Ishikawa (cell line): ENCODE measurements at regions not wholly inside any gene's neighbourhood (a gene's known extent, or its start where the extent isn't known, plus 50 kb on each side); places are given as distances from the start of the nearest gene placed in this dataset.
A peak's percentile ranks its signal among the peaks of the same experiment; 100 is the strongest.

Source experiments
- CEBPB ChIP-seq: IDR thresholded peaks from 2 replicates; pipeline ENCODE4 v1.6.1; 2012
- CREB1 ChIP-seq: IDR thresholded peaks from 2 replicates; pipeline ENCODE4 v1.6.1; 2012; ENCODE audit warnings: low read depth
- EGR1 ChIP-seq: IDR thresholded peaks from 2 replicates; pipeline ENCODE4 v1.6.1; 2012
- EP300 ChIP-seq: IDR thresholded peaks from 2 replicates; pipeline ENCODE4 v1.6.1; 2012; ENCODE audit warnings: borderline replicate concordance
- FOXM1 ChIP-seq: IDR thresholded peaks from 2 replicates; pipeline ENCODE4 v1.6.1; 2012; ENCODE audit warnings: low read depth, borderline replicate concordance
- NFIC ChIP-seq: IDR thresholded peaks from 2 replicates; pipeline ENCODE4 v1.6.1; 2012
- RAD21 ChIP-seq: IDR thresholded peaks from 2 replicates; pipeline ENCODE4 v1.6.1; 2012; ENCODE audit warnings: low read depth
- TAF1 ChIP-seq: IDR thresholded peaks from 2 replicates; pipeline ENCODE4 v1.6.1; 2012; ENCODE audit warnings: low read depth, mild to moderate bottlenecking
- TCF12 ChIP-seq: IDR thresholded peaks from 2 replicates; pipeline ENCODE4 v1.6.1; 2012; ENCODE audit warnings: low read depth
- TEAD4 ChIP-seq: IDR thresholded peaks from 2 replicates; pipeline ENCODE4 v1.6.1; 2012
- YY1 ChIP-seq: IDR thresholded peaks from 2 replicates; pipeline ENCODE4 v1.6.1; 2012; ENCODE audit warnings: low read depth
- ZBTB7A ChIP-seq: IDR thresholded peaks from 2 replicates; pipeline ENCODE4 v1.6.1; 2012; ENCODE audit warnings: low read depth
- TF ChIP-seq, protein P1 (sequence below): IDR thresholded peaks from 2 replicates; pipeline ENCODE4 v1.6.1; 2012
- TF ChIP-seq, protein P2 (sequence below): IDR thresholded peaks from 2 replicates; pipeline ENCODE4 v1.6.1; 2012; ENCODE audit warnings: low read depth, mild to moderate bottlenecking
- TF ChIP-seq, protein P3 (sequence below): IDR thresholded peaks from 2 replicates; pipeline ENCODE4 v1.6.1; 2012

DNA sequence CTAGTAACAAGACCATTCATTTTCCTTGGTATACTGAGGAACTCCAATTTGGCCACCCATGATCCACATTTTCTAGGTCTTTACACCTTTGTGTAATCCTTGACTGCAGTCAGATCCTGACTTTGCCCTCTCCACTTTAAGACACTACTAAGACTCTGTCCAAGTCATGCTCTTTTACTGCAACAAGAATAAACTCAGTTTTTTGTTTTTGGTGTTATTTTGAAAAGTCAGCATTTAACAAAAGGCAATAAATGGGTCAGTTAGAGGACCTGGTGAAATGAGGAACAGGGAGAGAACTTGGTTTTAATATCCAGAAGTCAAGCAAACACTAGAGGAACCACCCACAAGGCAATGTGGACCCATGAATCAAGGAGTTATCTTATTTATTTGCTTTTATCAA is 252.2 kb upstream of the RBBP8 start:
- no peak for TF ChIP-seq TAF1
- TF ChIP-seq, protein P1, sequence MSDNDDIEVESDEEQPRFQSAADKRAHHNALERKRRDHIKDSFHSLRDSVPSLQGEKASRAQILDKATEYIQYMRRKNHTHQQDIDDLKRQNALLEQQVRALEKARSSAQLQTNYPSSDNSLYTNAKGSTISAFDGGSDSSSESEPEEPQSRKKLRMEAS, result no peak
- no peak for TF ChIP-seq YY1
- TF ChIP-seq CREB1, result no peak
- no peak for TF ChIP-seq EP300
- TF ChIP-seq RAD21, result no peak
- TF ChIP-seq TCF12, result no peak
- TF ChIP-seq EGR1, result no peak
- no peak for TF ChIP-seq NFIC
- TF ChIP-seq, protein P2, sequence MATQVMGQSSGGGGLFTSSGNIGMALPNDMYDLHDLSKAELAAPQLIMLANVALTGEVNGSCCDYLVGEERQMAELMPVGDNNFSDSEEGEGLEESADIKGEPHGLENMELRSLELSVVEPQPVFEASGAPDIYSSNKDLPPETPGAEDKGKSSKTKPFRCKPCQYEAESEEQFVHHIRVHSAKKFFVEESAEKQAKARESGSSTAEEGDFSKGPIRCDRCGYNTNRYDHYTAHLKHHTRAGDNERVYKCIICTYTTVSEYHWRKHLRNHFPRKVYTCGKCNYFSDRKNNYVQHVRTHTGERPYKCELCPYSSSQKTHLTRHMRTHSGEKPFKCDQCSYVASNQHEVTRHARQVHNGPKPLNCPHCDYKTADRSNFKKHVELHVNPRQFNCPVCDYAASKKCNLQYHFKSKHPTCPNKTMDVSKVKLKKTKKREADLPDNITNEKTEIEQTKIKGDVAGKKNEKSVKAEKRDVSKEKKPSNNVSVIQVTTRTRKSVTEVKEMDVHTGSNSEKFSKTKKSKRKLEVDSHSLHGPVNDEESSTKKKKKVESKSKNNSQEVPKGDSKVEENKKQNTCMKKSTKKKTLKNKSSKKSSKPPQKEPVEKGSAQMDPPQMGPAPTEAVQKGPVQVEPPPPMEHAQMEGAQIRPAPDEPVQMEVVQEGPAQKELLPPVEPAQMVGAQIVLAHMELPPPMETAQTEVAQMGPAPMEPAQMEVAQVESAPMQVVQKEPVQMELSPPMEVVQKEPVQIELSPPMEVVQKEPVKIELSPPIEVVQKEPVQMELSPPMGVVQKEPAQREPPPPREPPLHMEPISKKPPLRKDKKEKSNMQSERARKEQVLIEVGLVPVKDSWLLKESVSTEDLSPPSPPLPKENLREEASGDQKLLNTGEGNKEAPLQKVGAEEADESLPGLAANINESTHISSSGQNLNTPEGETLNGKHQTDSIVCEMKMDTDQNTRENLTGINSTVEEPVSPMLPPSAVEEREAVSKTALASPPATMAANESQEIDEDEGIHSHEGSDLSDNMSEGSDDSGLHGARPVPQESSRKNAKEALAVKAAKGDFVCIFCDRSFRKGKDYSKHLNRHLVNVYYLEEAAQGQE, result no peak
- TF ChIP-seq FOXM1, result no peak
- TF ChIP-seq, protein P3, sequence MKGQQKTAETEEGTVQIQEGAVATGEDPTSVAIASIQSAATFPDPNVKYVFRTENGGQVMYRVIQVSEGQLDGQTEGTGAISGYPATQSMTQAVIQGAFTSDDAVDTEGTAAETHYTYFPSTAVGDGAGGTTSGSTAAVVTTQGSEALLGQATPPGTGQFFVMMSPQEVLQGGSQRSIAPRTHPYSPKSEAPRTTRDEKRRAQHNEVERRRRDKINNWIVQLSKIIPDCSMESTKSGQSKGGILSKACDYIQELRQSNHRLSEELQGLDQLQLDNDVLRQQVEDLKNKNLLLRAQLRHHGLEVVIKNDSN, result no peak
- TF ChIP-seq TEAD4, result no peak
- no peak for TF ChIP-seq ZBTB7A
- TF ChIP-seq CEBPB, result no peak

DNA sequence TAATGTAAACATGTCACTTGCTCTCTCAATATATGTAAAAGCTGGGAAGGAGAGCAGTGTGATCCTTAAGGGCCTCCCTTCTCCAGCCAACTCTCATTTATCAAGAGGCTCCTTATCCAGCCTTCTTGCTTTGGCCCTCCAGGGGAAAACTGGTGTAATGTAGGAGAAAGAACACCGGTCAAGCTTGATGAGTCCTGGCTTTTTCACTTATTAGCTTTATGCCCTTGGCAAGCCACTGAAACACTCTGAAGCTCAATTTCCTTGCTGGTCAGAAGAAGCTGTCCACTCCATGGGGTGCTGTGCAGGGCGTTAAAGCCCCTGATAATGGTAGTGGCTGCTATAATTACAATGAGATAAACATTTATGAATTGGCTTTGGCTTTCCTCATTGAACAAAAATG is 251.2 kb upstream of the RBBP8 start:
- TF ChIP-seq, protein P3, result no peak
- no peak for TF ChIP-seq NFIC

DNA sequence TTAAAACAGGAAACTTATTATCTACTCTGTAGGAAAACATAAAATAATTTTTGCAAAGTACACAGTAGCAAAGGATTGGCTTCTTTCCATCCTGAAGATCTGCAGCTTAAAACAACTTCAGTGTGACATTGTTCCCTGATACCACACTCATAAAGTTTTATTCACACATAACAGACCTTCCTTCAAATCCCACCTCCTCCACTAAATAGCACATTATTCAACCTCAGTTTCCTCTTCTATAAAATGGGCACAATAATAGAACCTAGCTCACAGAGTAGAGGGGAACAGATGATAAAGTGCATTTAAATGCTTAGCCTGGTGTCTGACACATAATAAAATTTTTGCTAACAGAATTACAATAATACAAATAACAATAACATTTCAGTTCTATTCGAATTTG is 250.4 kb upstream of the RBBP8 start:
- TF ChIP-seq TEAD4, result no peak
- TF ChIP-seq, protein P1, result no peak
- no peak for TF ChIP-seq CEBPB
- TF ChIP-seq, protein P3, result no peak
- no peak for TF ChIP-seq FOXM1

DNA sequence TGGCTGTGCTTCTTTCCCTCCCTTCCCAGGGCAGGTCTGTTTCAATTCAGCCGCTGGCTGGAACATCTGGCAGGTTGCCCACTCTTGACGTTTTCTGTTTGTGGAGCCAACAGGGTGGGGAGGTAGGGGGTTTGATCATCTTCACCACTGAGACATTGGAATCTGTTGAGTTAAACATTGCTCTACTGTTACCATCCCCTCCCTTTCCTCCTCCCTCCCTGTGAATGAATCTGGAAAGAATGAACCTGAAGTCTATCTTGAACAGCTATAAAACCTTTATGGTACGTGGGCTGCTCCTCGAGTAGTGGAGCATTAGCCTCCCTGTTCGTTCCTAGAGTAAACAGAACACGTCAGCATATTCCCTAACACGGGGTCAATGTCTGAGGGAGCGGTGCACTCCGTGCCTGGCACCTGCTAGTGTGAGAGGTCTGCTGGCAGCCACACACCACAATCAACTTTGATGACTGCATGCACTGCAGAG is 249.9 kb upstream of the RBBP8 start:
- TF ChIP-seq TCF12 (no peak), NFIC (peak; percentile 41; the same call in 1 of the 2 replicates), CEBPB (no peak)

DNA sequence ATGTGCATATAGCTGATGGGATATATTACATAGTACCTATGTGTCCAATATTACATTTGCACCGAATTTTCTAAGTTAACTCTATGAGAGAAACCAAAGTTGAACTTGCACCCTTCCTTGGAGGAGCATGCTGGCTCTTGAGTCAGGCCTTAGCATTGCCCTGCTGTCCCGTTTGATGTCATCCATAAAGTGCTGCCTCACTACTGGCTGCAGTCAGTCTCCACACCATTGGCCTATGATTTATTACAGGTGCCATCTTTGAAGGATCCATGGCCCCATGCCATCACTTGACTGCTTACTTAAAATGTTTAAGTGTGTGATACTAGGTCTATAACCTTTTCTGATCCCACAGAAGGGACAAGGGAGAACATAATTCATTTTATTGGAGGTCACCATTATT is 249.3 kb upstream of the RBBP8 start:
- no peak for TF ChIP-seq TAF1
- TF ChIP-seq ZBTB7A, result no peak
- no peak for TF ChIP-seq TCF12
- TF ChIP-seq, protein P2, result no peak
- TF ChIP-seq CEBPB, result no peak
- no peak for TF ChIP-seq EGR1
- TF ChIP-seq, protein P1, result no peak
- no peak for TF ChIP-seq EP300
- TF ChIP-seq CREB1, result no peak
- TF ChIP-seq RAD21, result no peak

DNA sequence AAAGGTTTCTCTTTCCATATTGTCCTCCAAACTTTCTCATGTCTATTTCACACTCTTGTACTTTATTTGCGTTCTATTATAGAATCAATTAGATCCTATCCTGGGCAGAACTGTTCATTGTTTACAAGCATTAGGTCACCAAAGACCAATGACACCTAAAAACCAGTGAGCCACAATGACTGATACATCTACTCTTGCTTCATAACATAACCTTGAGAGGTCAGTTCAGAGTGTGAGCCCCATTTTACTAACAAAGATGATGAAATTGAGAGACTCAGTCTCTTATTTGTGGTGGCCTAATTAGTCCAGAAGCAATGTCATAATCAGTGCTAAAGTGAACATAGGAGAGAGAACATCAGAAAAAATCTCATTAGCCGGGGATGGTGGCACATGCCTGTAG is 248.9 kb upstream of the RBBP8 start:
- TF ChIP-seq, protein P2, result no peak
- TF ChIP-seq CEBPB, result no peak
- no peak for TF ChIP-seq ZBTB7A
- TF ChIP-seq RAD21, result no peak
- no peak for TF ChIP-seq CREB1
